Prostate gland (tissue), 2 donors: ENCODE measurements at regions not wholly inside any gene's neighbourhood (a gene's known extent, or its start where the extent isn't known, plus 50 kb on each side); places are given as distances from the start of the nearest gene placed in this dataset.

Source experiments
- DNase-seq: peaks from one replicate; pipeline ENCODE4 v3.0.0-alpha.2; 2019; ENCODE audit warnings: low spot score
- H3K27ac ChIP-seq, 2 donors: fragments of 200-600 bp; sonication (generic); 2 replicates each; pipeline ENCODE4 v1.5.1; 2017 to 2019
- H3K27me3 ChIP-seq: fragments of 200-600 bp; sonication (generic); replicated peaks from 2 replicates; pipeline ENCODE4 v1.5.1; 2019; ENCODE audit not compliant: insufficient read depth
- H3K36me3 ChIP-seq, 2 donors: fragments of 200-600 bp; sonication (generic); 1 replicate in 1 of 2; 2 replicates in 1 of 2; pipeline versions ENCODE4 v1.5.1 to v1.8.1; 2017 to 2019
- H3K4me1 ChIP-seq: fragments of 200-600 bp; sonication (generic); replicated peaks from 2 replicates; pipeline ENCODE4 v1.5.1; 2019
- H3K4me3 ChIP-seq, 2 donors: fragments of 200-600 bp; sonication (generic); 2 replicates each; pipeline ENCODE4 v1.5.1; 2017 to 2019
- H3K9me3 ChIP-seq: fragments of 200-600 bp; sonication (generic); 2 replicates; pipeline ENCODE4 v1.5.1; 2017
- POLR2A ChIP-seq: fragments of 450-650 bp; IDR thresholded peaks from one replicate; pipeline ENCODE4 v1.6.1; 2016; ENCODE audit warnings: antibody characterized with exemption, mild to moderate bottlenecking
- POLR2AphosphoS5 ChIP-seq: sonication (generic); formaldehyde crosslinking; IDR thresholded peaks from one replicate; pipeline ENCODE4 v1.6.1; 2017; ENCODE audit warnings: antibody characterized with exemption
- WGBS: methylation state at CpG from one replicate; pipeline ENCODE4 v1.1.5; 2018; 5-methylcytosine and 5-hydroxymethylcytosine counted together
- intact Hi-C: fragments of 100-400 bp; cut with DNase I; formaldehyde crosslinking; loops from one replicate; pipeline ENCODE4 v1.14.2; 2022
- TF ChIP-seq, protein P1 (sequence below), 4 experiments: fragments of 200-600 bp in 2 of 4; fragments of 450-650 bp in 2 of 4; sonication (generic) in 2 of 4; IDR thresholded peaks; 1 replicate in 3 of 4; 2 replicates in 1 of 4; pipeline ENCODE4 v1.5.1; 2016 to 2019; ENCODE audit warnings: antibody characterized with exemption in 4 of 4, mild to moderate bottlenecking in 2 of 4, moderate library complexity in 2 of 4

DNA sequence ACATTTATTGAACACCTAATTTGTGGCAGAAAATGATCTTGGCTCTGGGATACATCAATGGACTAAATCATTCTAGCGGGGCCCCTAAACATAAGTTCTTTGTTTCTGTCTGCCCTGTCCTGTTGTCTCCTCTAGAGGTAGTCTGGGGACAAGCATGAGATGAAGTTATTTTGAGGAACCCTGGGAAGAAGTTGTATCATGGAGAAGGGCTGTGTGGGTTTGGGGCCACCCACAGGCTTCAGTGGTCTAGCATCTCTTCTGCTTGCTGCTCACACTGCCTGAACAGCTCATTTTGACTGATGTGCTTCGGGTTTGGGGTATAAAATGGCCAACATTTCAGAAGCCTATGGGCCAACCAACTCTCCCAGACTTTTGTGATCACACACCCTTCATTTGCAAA is 50.3 kb upstream of the OSBPL11 start:
- no peak for DNase-seq
- intact Hi-C loops, result no loop called here
- H3K27me3 ChIP-seq, result no peaks in the 10 kb centered on the region
- no peaks in the 10 kb centered on the region for H3K36me3 ChIP-seq
- H3K4me1 ChIP-seq, result no peaks in the 10 kb centered on the region
- TF ChIP-seq POLR2AphosphoS5 (no peak), POLR2A (no peak)
- TF ChIP-seq, protein P1, sequence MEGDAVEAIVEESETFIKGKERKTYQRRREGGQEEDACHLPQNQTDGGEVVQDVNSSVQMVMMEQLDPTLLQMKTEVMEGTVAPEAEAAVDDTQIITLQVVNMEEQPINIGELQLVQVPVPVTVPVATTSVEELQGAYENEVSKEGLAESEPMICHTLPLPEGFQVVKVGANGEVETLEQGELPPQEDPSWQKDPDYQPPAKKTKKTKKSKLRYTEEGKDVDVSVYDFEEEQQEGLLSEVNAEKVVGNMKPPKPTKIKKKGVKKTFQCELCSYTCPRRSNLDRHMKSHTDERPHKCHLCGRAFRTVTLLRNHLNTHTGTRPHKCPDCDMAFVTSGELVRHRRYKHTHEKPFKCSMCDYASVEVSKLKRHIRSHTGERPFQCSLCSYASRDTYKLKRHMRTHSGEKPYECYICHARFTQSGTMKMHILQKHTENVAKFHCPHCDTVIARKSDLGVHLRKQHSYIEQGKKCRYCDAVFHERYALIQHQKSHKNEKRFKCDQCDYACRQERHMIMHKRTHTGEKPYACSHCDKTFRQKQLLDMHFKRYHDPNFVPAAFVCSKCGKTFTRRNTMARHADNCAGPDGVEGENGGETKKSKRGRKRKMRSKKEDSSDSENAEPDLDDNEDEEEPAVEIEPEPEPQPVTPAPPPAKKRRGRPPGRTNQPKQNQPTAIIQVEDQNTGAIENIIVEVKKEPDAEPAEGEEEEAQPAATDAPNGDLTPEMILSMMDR (IDR thresholded peaks at IDR 0.05), result no peak
- no peaks in the 10 kb centered on the region for H3K9me3 ChIP-seq
- no peak overlapping the region for H3K27ac ChIP-seq
- WGBS, result 93% methylated on average over 2 of the region's 2 CpGs
- no peak overlapping the region for H3K4me3 ChIP-seq

DNA sequence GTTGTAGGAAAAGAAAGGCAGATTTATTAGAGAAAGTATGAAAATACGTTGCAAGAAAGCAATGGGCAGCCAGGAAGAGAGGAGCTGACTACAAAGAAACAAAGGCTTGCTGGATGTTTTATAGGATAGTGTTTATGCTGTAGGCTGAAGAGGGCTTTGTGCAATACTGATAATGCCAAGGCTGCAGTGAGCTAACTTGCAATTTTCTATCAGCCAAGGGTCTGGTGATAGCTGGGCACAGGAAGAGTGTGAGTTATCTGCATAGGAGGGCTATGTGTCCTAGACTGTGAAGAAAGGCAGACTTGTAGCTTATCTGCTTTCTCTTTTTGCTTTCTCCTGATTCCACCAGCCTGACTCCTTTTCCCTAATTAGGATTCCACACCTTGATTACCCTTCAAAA is 51.3 kb upstream of the OSBPL11 start:
- no peaks in the 10 kb centered on the region for H3K27me3 ChIP-seq
- intact Hi-C loops, result no loop called here
- H3K9me3 ChIP-seq, result no peaks in the 10 kb centered on the region
- TF ChIP-seq POLR2A (no peak), POLR2AphosphoS5 (no peak)
- TF ChIP-seq, protein P1 (IDR thresholded peaks at IDR 0.05), result no peak
- H3K36me3 ChIP-seq, result no peaks in the 10 kb centered on the region
- H3K27ac ChIP-seq, result peak overlapping the region in 1 of 2 donors; percentile 29
- no peak for DNase-seq
- no peaks in the 10 kb centered on the region for H3K4me1 ChIP-seq
- no peak overlapping the region for H3K4me3 ChIP-seq
- 66% methylated on average over 1 of the region's 1 CpG for WGBS

DNA sequence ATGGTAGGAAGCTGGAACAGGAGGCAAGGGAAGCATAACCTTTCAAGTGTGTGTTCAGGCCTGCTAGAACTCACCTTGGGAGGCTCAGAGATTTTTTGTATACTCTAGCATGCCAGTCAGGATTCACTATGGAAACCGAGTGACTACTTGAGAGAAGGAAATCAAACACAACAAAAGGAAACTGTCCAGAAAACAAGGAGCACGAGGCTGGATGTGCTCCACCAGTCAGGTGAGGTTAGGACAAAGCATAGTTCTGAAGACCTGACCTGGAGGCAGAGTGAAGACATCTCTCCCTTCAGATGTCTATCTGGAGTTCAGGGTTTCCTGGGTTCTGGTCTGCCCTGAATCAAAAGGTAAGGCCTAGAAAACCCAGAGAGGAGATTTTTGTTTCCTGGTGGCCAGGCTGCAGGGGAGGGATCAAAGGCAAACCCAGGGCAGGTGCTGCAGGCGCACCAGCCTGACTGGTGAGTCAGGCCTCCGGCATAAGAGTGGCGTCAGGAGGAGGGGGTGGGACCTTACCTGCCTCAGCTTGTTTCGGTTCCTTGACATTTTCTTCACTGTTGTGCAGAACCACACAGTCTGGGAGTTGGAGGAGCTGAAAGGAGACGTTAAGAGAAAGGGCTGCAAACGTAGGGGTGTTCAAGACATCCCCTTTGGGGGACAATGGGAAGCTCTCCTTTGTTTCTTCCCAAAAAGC is 52.2 kb upstream of the OSBPL11 start:
- Histone ChIP-seq H3K4me1 (no peaks in the 10 kb centered on the region), H3K9me3 (no peaks in the 10 kb centered on the region), H3K4me3 (no peak overlapping the region), H3K27me3 (no peaks in the 10 kb centered on the region), H3K36me3 (no peaks in the 10 kb centered on the region), H3K27ac (peak overlapping the region; percentile 29 to 54)
- peak; percentile 73 for TF ChIP-seq POLR2AphosphoS5
- TF ChIP-seq POLR2A, result peak; percentile 62
- TF ChIP-seq, protein P1 (IDR thresholded peaks at IDR 0.05), result no peak
- WGBS, result 38% methylated on average over 8 of the region's 8 CpGs
- DNase-seq, result peak; percentile 69
- intact Hi-C loops, result no loop called here

DNA sequence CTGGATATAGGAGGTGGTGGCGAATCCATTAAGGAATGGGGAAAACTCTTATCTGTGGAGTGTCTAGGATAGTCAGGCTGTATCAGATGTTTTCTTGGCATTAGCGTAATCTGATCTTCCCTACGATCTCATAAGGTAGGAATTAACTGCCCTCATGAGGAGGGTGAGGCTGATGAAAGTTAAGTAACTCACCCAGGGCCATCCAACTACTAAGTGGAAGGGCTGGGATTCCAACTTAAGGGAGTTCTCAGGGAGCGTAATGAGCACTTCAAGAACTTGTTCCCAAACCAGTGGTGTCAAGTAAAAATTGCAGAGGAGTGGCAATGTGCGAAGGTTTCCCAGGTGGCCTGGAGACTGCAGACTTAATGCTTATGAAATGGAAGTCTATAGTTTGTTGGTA is 55.9 kb upstream of the OSBPL11 start:
- 79% methylated on average over 5 of the region's 5 CpGs for WGBS
- Histone ChIP-seq H3K27me3 (no peaks in the 10 kb centered on the region), H3K4me1 (no peaks in the 10 kb centered on the region), H3K36me3 (no peaks in the 10 kb centered on the region), H3K4me3 (no peak overlapping the region), H3K27ac (no peak overlapping the region), H3K9me3 (no peaks in the 10 kb centered on the region)
- no peak for DNase-seq
- intact Hi-C loops, result no loop called here
- TF ChIP-seq POLR2A (no peak), POLR2AphosphoS5 (no peak)
- TF ChIP-seq, protein P1 (IDR thresholded peaks at IDR 0.05), result no peak

DNA sequence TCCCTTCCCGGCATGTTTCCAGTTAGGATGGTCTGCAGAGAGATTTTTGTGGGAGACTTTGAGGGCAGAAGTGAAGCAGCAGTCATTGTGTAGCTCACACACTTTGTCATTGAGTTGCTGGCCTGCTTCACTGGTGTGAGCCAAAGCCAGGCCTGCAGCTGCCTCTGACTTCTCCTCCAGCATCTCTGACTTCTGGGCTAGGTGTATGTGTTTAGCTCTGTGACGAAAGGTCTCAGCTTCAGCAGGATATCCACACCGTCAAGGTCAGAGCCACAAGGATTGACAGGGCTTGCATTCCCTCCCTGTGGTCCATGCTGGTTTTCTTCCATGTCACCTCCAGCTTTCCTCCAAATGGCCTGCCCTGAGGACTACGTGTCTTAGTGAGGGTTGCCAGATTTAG is 57.1 kb upstream of the OSBPL11 start:
- H3K27me3 ChIP-seq, result no peaks in the 10 kb centered on the region
- 90% methylated on average over 4 of the region's 4 CpGs for WGBS
- H3K36me3 ChIP-seq, result no peaks in the 10 kb centered on the region
- TF ChIP-seq POLR2AphosphoS5 (no peak), POLR2A (no peak)
- TF ChIP-seq, protein P1 (IDR thresholded peaks at IDR 0.05), result no peak
- intact Hi-C loops, result no loop called here
- no peaks in the 10 kb centered on the region for H3K9me3 ChIP-seq
- H3K27ac ChIP-seq, result no peak overlapping the region
- H3K4me3 ChIP-seq, result no peak overlapping the region
- H3K4me1 ChIP-seq, result no peaks in the 10 kb centered on the region
- DNase-seq, result no peak
